Neutrophil (primary cell): ENCODE measurements at regions not wholly inside any gene's neighbourhood (a gene's known extent, or its start where the extent isn't known, plus 50 kb on each side); places are given as distances from the start of the nearest gene placed in this dataset.

ENCODE experiments used
- H3K27ac ChIP-seq: fragments of 200-600 bp; sonication (generic); 2 replicates; pipeline ENCODE4 v1.5.1; 2016; ENCODE audit warnings: mild to moderate bottlenecking, moderate library complexity
- H3K27me3 ChIP-seq: fragments of 200-600 bp; sonication (generic); 2 replicates; pipeline ENCODE4 v1.6.0; 2016; ENCODE audit warnings: mild to moderate bottlenecking
- H3K36me3 ChIP-seq: fragments of 200-600 bp; sonication (generic); 2 replicates; pipeline ENCODE4 v1.5.1; 2017
- H3K4me1 ChIP-seq, 2 experiments: fragments of 200-600 bp in 1 of 2; sonication (generic) in 1 of 2; 1 replicate in 1 of 2; 2 replicates in 1 of 2; pipeline versions ENCODE4 v1.5.1 to v1.6.1; 2013 to 2016; ENCODE audit warnings: low read depth in 1 of 2, low read length in 1 of 2, mild to moderate bottlenecking in 1 of 2, moderate library complexity in 1 of 2; ENCODE audit not compliant: control insufficient read depth in 1 of 2, insufficient read depth in 1 of 2
- H3K4me3 ChIP-seq, 2 experiments: fragments of 200-600 bp in 1 of 2; sonication (generic) in 1 of 2; 1 replicate in 1 of 2; 2 replicates in 1 of 2; pipeline ENCODE4 v1.5.1; 2013 to 2016; ENCODE audit warnings: low read depth in 1 of 2, low read length in 1 of 2, mild to moderate bottlenecking in 1 of 2, moderate library complexity in 1 of 2
- H3K9me3 ChIP-seq: fragments of 200-600 bp; sonication (generic); 2 replicates; pipeline ENCODE4 v1.5.1; 2016
- TF ChIP-seq, protein P1 (sequence below): fragments of 200-600 bp; sonication (generic); IDR thresholded peaks from 2 replicates; pipeline ENCODE4 v1.5.1; 2016; ENCODE audit warnings: antibody characterized with exemption

GRCh38 chr1:165147799-165148198 lies 208.7 kb downstream of the LMX1A start:
- Histone ChIP-seq H3K4me3 (no peak overlapping the region), H3K27ac (no peak overlapping the region), H3K9me3 (no peaks in the 10 kb centered on the region), H3K4me1 (no peaks in the 10 kb centered on the region), H3K36me3 (no peaks in the 10 kb centered on the region), H3K27me3 (no peaks in the 10 kb centered on the region)
- TF ChIP-seq, protein P1, sequence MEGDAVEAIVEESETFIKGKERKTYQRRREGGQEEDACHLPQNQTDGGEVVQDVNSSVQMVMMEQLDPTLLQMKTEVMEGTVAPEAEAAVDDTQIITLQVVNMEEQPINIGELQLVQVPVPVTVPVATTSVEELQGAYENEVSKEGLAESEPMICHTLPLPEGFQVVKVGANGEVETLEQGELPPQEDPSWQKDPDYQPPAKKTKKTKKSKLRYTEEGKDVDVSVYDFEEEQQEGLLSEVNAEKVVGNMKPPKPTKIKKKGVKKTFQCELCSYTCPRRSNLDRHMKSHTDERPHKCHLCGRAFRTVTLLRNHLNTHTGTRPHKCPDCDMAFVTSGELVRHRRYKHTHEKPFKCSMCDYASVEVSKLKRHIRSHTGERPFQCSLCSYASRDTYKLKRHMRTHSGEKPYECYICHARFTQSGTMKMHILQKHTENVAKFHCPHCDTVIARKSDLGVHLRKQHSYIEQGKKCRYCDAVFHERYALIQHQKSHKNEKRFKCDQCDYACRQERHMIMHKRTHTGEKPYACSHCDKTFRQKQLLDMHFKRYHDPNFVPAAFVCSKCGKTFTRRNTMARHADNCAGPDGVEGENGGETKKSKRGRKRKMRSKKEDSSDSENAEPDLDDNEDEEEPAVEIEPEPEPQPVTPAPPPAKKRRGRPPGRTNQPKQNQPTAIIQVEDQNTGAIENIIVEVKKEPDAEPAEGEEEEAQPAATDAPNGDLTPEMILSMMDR, result no peak

DNA sequence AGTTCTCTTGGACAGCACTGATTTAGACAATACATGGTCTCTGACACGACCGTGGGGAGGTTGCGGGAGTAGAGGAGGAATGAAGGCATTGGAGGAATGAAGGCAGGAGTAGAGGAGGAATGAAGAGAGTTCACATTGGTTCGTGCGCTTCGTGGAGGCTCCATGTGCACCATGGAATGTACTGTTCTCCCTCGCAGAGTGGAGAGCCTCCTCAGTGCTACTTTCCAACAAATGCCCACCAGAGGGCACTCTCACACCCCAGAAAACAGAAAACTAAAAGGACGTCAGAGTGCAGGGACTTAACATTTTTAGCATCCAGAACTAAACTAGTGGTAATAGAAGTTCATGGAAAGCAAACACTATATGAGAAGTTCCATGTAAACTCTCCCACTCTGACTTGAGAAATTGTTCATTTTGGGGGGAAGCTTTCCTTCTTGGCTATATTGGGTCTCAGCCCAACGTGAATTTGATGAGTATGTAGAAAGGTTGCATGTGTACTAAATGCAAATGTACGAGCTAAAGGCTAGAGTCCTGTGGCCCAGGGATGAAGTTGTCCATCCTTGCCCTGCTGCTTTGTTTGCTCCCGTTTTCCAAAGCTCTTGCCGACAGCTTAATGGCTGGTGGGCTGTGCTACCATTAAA lies 211.6 kb downstream of the LMX1A start:
- no peak overlapping the region for H3K27ac ChIP-seq
- TF ChIP-seq, protein P1, result no peak
- peaks cover 9% of the 10 kb centered on the region for H3K27me3 ChIP-seq

DNA sequence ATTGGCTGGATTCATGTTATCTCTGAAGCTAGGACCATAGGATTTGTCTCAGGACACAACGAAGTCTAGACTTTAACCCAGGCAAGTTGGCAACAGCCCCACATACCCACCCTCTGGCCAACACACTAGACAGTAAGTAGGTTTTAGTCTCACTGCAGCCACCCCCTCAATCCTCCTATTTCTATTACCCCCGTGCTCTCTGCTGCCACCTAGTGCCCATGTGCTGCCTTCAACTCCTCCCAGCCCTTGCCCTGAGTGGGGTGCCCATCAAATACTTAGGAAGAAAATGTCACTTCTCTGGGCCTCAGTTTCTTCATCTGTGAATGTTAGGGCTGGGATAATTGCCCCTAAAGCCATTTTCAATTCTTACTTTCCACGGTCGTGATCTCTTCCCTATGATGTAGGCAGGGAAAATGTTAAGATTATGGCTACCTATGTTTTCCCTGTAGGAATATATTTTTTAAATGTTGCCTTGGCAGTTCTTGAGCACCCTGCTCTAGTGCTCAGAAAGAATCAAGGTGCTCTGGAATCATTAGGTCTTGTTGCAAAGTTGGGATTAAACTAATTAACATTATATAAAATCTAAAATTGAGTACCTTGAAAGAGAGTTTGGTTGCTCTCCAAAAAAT lies 213.0 kb downstream of the LMX1A start:
- Histone ChIP-seq H3K4me3 (no peak overlapping the region), H3K27me3 (peaks cover 9% of the 10 kb centered on the region), H3K9me3 (no peaks in the 10 kb centered on the region), H3K36me3 (no peaks in the 10 kb centered on the region), H3K4me1 (no peaks in the 10 kb centered on the region), H3K27ac (no peak overlapping the region)
- TF ChIP-seq, protein P1, result peak; percentile 32

More for the DNA sequence above, 211.6 kb downstream of the LMX1A start:
- no peak overlapping the region for H3K4me3 ChIP-seq
- H3K36me3 ChIP-seq, result no peaks in the 10 kb centered on the region
- no peaks in the 10 kb centered on the region for H3K4me1 ChIP-seq
- H3K9me3 ChIP-seq, result no peaks in the 10 kb centered on the region

GRCh38 chr1:165138960-165139359 lies 217.6 kb downstream of the LMX1A start:
- H3K9me3 ChIP-seq, result no peaks in the 10 kb centered on the region
- H3K4me3 ChIP-seq, result no peak overlapping the region
- H3K36me3 ChIP-seq, result no peaks in the 10 kb centered on the region
- H3K27ac ChIP-seq, result no peak overlapping the region
- TF ChIP-seq, protein P1, result no peak
- peaks cover 13% of the 10 kb centered on the region for H3K27me3 ChIP-seq
- H3K4me1 ChIP-seq, result no peaks in the 10 kb centered on the region

DNA sequence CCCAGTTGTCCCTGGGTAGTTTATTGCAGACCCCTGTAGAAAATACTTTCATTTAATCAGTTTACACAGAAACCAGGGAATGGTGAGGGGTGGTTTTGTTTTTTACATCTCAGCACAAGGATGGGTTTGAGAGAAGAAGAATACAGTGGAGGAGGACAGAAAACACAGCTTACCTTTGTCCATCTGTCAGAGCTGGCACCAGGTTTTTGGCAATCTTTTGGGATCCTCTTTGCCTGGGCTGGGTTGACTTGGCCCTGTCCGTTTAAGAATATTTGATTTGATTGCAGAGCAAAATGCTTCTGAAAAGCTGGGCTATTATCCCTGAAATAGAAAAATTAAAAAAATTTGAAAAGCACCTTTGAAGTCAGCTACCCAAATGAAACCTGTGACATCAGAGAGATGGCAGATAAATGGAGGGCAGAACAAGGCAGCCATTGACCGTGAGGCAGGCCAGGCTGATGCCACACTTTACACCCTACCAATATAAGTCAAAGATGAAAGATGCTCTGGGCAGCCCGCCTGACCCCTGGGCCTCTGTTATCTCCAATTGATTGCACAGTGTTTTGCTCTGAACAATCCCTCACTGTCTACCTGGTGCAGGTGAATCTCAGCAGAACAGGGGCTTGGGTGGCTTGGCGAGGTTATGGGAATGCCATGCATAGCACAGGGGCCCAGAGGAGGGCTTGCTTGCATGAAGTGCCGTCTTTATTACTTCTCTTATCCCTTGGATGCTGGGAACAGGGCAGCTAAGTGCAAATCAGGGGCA lies 218.8 kb downstream of the LMX1A start:
- Histone ChIP-seq H3K9me3 (no peaks in the 10 kb centered on the region), H3K36me3 (no peaks in the 10 kb centered on the region), H3K27ac (no peak overlapping the region), H3K4me3 (no peak overlapping the region), H3K27me3 (peaks cover 13% of the 10 kb centered on the region), H3K4me1 (no peaks in the 10 kb centered on the region)
- TF ChIP-seq, protein P1, result no peak
